ENCODE measurements at regions not wholly inside any gene's neighbourhood (a gene's known extent, or its start where the extent isn't known, plus 50 kb on each side); places are given as distances from the start of the nearest gene placed in this dataset.

- TF ChIP-seq CTCF (IDR thresholded peaks at IDR 0.05; ENCODE audit: insufficient read depth, low read depth, low read length, missing control alignments) = no peak
- no peak overlapping the region for H3K4me3 ChIP-seq (ENCODE audit: low read length)
- no peak for DNase-seq (ENCODE audit: low read depth)
Observed at GRCh38 chr20:40433341-40433861, 255.6 kb downstream of the MAFB start.

GRCh38 chr20:40431611-40432010 lies 257.4 kb downstream of the MAFB start:
- no peak overlapping the region for H3K4me3 ChIP-seq (ENCODE audit: low read length)
- TF ChIP-seq CTCF (IDR thresholded peaks at IDR 0.05; ENCODE audit: insufficient read depth, low read depth, low read length, missing control alignments) = no peak
- peak; percentile 63 for DNase-seq (ENCODE audit: low read depth)

GRCh38 chr20:40431112-40431511 lies 257.9 kb downstream of the MAFB start:
- H3K4me3 ChIP-seq (ENCODE audit: low read length) = no peak overlapping the region
- TF ChIP-seq CTCF (IDR thresholded peaks at IDR 0.05; ENCODE audit: insufficient read depth, low read depth, low read length, missing control alignments) = no peak
- DNase-seq (ENCODE audit: low read depth) = peak; percentile 31

GRCh38 chr20:40427026-40427425 lies 262.0 kb downstream of the MAFB start:
- no peak for TF ChIP-seq CTCF (IDR thresholded peaks at IDR 0.05; ENCODE audit: insufficient read depth, low read depth, low read length, missing control alignments)
- no peak overlapping the region for H3K4me3 ChIP-seq (ENCODE audit: low read length)
- DNase-seq (ENCODE audit: low read depth) = no peak

- no peak for TF ChIP-seq CTCF (IDR thresholded peaks at IDR 0.05; ENCODE audit: insufficient read depth, low read depth, low read length, missing control alignments)
- H3K4me3 ChIP-seq (ENCODE audit: low read length) = no peak overlapping the region
- DNase-seq (ENCODE audit: low read depth) = no peak
Observed at GRCh38 chr20:40424695-40425094, 264.3 kb downstream of the MAFB start.

- TF ChIP-seq CTCF (IDR thresholded peaks at IDR 0.05; ENCODE audit: insufficient read depth, low read depth, low read length, missing control alignments) = no peak
- no peak for DNase-seq (ENCODE audit: low read depth)
- no peak overlapping the region for H3K4me3 ChIP-seq (ENCODE audit: low read length)
Observed at GRCh38 chr20:40422656-40423055, 266.4 kb downstream of the MAFB start.

GRCh38 chr20:40416274-40416673 lies 272.8 kb downstream of the MAFB start:
- peak; percentile 93 for DNase-seq (ENCODE audit: low read depth)
- TF ChIP-seq CTCF (IDR thresholded peaks at IDR 0.05; ENCODE audit: insufficient read depth, low read depth, low read length, missing control alignments) = no peak
- H3K4me3 ChIP-seq (ENCODE audit: low read length) = no peak overlapping the region

Data from epithelial cell of esophagus (primary cell).